ENCODE measurements at regions not wholly inside any gene's neighbourhood (a gene's known extent, or its start where the extent isn't known, plus 50 kb on each side); places are given as distances from the start of the nearest gene placed in this dataset.

- H3K4me1 Mint-ChIP-seq = no peaks in the 10 kb centered on the region
- ChIA-PET CTCF (no interaction called here), POLR2A (no interaction called here)
- H3K27me3 Mint-ChIP-seq (ENCODE audit: low read depth) = no peaks in the 10 kb centered on the region
- H3K4me3 Mint-ChIP-seq = no peak overlapping the region
- peaks cover 8% of the 10 kb centered on the region for H3K36me3 Mint-ChIP-seq
- no peak overlapping the region for H3K27ac Mint-ChIP-seq
- no peak for ATAC-seq
- no peak for TF ChIP-seq ATF2 (CRISPR knock-in tag; IDR thresholded peaks at IDR 0.05; ENCODE audit: borderline replicate concordance, low read depth)
- no peak for TF ChIP-seq E2F5 (CRISPR knock-in tag; IDR thresholded peaks at IDR 0.05)
- TF ChIP-seq ZNF671 (CRISPR knock-in tag; IDR thresholded peaks at IDR 0.05) = no peak
- no peak for TF ChIP-seq NFYB (CRISPR knock-in tag; conservative IDR thresholded peaks at IDR 0.05; ENCODE audit: low read depth)
- DNase-seq (ENCODE audit: low spot score) = no peak
- peaks cover 12% of the 10 kb centered on the region for H3K9me3 Mint-ChIP-seq
Observed at GRCh38 chr18:67123901-67124300, 392.6 kb downstream of the DSEL start.

- ChIA-PET POLR2A (no interaction called here), CTCF (interaction anchor here (1.0 kb wide), 1 partner anchor 13 kb away, joined by 3 read pairs; no protein-coding TSS in a partner anchor)
- ATAC-seq (no peak), DNase-seq (ENCODE audit: low spot score) (no peak)
- H3K36me3 Mint-ChIP-seq = no peaks in the 10 kb centered on the region
- no peak overlapping the region for H3K27ac Mint-ChIP-seq
- no peaks in the 10 kb centered on the region for H3K27me3 Mint-ChIP-seq (ENCODE audit: low read depth)
- no peak for TF ChIP-seq SOX15 (CRISPR knock-in tag; IDR thresholded peaks at IDR 0.05)
- TF ChIP-seq NFYB (CRISPR knock-in tag; conservative IDR thresholded peaks at IDR 0.05; ENCODE audit: low read depth) = no peak
- no peak for TF ChIP-seq NFATC4 (CRISPR knock-in tag; IDR thresholded peaks at IDR 0.05)
- TF ChIP-seq ATF2 (CRISPR knock-in tag; IDR thresholded peaks at IDR 0.05; ENCODE audit: borderline replicate concordance, low read depth) = no peak
- no peak for TF ChIP-seq PRRX2 (CRISPR knock-in tag; IDR thresholded peaks at IDR 0.05)
- no peak for TF ChIP-seq FOXK1 (CRISPR knock-in tag; IDR thresholded peaks at IDR 0.05)
- no peak for TF ChIP-seq ESRRA (CRISPR knock-in tag; IDR thresholded peaks at IDR 0.05; ENCODE audit: borderline replicate concordance)
- no peak for TF ChIP-seq NR2C2 (CRISPR knock-in tag; IDR thresholded peaks at IDR 0.05)
- TF ChIP-seq USF1 (CRISPR knock-in tag; IDR thresholded peaks at IDR 0.05) = no peak
- no peak for TF ChIP-seq E2F5 (CRISPR knock-in tag; IDR thresholded peaks at IDR 0.05)
- TF ChIP-seq MAX (CRISPR knock-in tag; IDR thresholded peaks at IDR 0.05) = no peak
- TF ChIP-seq CBFB (CRISPR knock-in tag; IDR thresholded peaks at IDR 0.05; ENCODE audit: low read depth) = no peak
- no peak for TF ChIP-seq ZBTB21 (CRISPR knock-in tag; IDR thresholded peaks at IDR 0.05; ENCODE audit: borderline replicate concordance)
- no peak for TF ChIP-seq ZSCAN18 (CRISPR knock-in tag; IDR thresholded peaks at IDR 0.05)
- TF ChIP-seq MXD4 (CRISPR knock-in tag; IDR thresholded peaks at IDR 0.05; ENCODE audit: borderline replicate concordance) = no peak
- no peak for TF ChIP-seq JAZF1 (CRISPR knock-in tag; IDR thresholded peaks at IDR 0.05)
- no peak for TF ChIP-seq ATF3 (CRISPR knock-in tag; conservative IDR thresholded peaks at IDR 0.05)
- no peak for TF ChIP-seq FOXP1 (CRISPR knock-in tag; IDR thresholded peaks at IDR 0.05; ENCODE audit: borderline replicate concordance)
- no peak overlapping the region for H3K4me3 Mint-ChIP-seq
- 0 out of 2 replicates have a peak, but pooled peaks cover 1% of the 10 kb centered on the region for H3K9me3 Mint-ChIP-seq
- H3K4me1 Mint-ChIP-seq = no peaks in the 10 kb centered on the region
Observed at GRCh38 chr18:67117804-67118203, 398.7 kb downstream of the DSEL start.
